ENCODE measurements at regions not wholly inside any gene's neighbourhood (a gene's known extent, or its start where the extent isn't known, plus 50 kb on each side); places are given as distances from the start of the nearest gene placed in this dataset.

DNA sequence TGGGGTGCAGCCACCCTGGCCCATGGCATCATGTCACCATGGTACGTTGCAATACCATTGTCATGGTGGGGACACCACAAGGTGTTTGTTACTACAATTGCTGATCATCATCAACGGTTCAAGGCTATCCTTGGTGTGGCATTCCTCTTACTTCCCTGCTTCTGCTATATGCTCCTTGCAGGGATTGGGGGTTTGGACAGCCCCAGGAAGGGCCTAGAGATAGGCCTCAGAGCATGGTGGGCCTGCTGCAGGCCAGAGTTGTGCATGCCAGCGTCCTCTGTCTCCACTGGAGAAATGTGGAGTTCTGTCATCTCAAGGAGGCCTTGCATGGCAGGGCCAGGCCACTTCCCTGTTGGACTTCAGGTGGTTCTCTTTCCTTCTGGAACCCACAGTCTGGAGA is 234.6 kb upstream of the MKI67 start:
- TF ChIP-seq SIN3A (IDR thresholded peaks at IDR 0.05; ENCODE audit: borderline replicate concordance, insufficient read depth, low read length) (no peak), POLR2AphosphoS5 (IDR thresholded peaks at IDR 0.05; ENCODE audit: low read depth, low read length) (no peak), FOXP2 (optimal IDR thresholded peaks at IDR 0.05; ENCODE audit: borderline replicate concordance, extremely low read depth, extremely low read length, insufficient read depth) (no peak), TAF1 (IDR thresholded peaks at IDR 0.05; ENCODE audit: borderline replicate concordance, insufficient read depth, low read length) (no peak), REST (IDR thresholded peaks at IDR 0.05; ENCODE audit: insufficient read depth in 1 of 2, low read depth in 2 of 2, low read length in 2 of 2) (no peak)

- TF ChIP-seq POLR2AphosphoS5 (IDR thresholded peaks at IDR 0.05; ENCODE audit: low read depth, low read length) (no peak), TAF1 (IDR thresholded peaks at IDR 0.05; ENCODE audit: borderline replicate concordance, insufficient read depth, low read length) (no peak), FOXP2 (optimal IDR thresholded peaks at IDR 0.05; ENCODE audit: borderline replicate concordance, extremely low read depth, extremely low read length, insufficient read depth) (no peak), SIN3A (IDR thresholded peaks at IDR 0.05; ENCODE audit: borderline replicate concordance, insufficient read depth, low read length) (no peak), REST (IDR thresholded peaks at IDR 0.05; ENCODE audit: insufficient read depth in 1 of 2, low read depth in 2 of 2, low read length in 2 of 2) (no peak)
Measured at GRCh38 chr10:128361487-128361886, 235.3 kb upstream of the MKI67 start.

- no peak for TF ChIP-seq FOXP2 (optimal IDR thresholded peaks at IDR 0.05; ENCODE audit: borderline replicate concordance, extremely low read depth, extremely low read length, insufficient read depth)
- TF ChIP-seq REST (IDR thresholded peaks at IDR 0.05; ENCODE audit: insufficient read depth in 1 of 2, low read depth in 2 of 2, low read length in 2 of 2), result no peak
- no peak for TF ChIP-seq POLR2AphosphoS5 (IDR thresholded peaks at IDR 0.05; ENCODE audit: low read depth, low read length)
- TF ChIP-seq SIN3A (IDR thresholded peaks at IDR 0.05; ENCODE audit: borderline replicate concordance, insufficient read depth, low read length), result no peak
- no peak for TF ChIP-seq TAF1 (IDR thresholded peaks at IDR 0.05; ENCODE audit: borderline replicate concordance, insufficient read depth, low read length)
Measured at GRCh38 chr10:128362514-128362913, 236.3 kb upstream of the MKI67 start.

DNA sequence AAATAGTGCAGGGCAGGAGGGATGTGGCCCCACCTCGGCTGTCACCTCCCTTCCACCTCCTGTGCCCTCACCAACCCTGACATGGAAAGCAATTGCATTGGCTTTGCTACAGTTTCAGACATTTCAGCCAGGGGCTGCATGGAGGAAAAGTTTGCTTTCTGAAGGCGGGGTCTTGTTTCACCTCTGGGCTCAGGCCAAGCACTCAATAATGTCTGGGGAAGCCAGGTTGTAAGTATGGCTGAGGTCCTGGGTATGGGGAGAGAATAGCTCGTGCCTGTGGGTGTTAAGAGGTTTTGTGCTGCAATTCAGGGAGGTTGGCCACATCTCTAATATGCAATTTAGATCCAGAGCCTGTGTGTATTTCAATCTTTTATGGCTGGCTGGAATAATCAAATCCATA is 238.4 kb upstream of the MKI67 start:
- TF ChIP-seq SIN3A (IDR thresholded peaks at IDR 0.05; ENCODE audit: borderline replicate concordance, insufficient read depth, low read length) (no peak), TAF1 (IDR thresholded peaks at IDR 0.05; ENCODE audit: borderline replicate concordance, insufficient read depth, low read length) (no peak), FOXP2 (optimal IDR thresholded peaks at IDR 0.05; ENCODE audit: borderline replicate concordance, extremely low read depth, extremely low read length, insufficient read depth) (no peak)

DNA sequence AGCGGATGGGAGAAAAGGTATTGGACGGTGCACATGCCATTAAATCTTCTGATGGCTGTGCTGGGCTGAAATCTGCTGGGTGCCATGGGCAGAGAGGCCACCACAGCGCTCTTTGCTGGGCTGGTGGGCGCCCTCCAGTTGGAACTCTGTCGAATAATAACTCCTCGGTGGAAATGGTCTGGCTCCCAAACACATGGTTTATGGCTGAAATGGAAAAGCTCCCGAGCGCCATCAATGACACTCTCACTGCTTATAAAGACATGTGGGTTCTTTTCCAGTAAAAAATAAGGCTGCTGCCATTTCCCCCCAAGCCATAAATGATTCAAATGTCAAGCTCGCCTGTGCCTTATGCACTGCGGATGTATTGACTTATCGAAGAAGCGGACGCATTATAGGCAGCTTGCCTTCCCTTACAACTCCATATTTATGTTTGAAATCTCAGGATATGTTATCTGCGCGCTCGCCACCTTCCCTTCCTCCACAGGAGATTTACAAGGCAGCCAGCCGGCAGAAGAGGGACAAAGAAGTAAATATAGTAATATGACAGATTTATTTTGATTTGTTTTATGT is 239.0 kb upstream of the MKI67 start:
- no peak for TF ChIP-seq TAF1 (IDR thresholded peaks at IDR 0.05; ENCODE audit: borderline replicate concordance, insufficient read depth, low read length)
- TF ChIP-seq FOXP2 (optimal IDR thresholded peaks at IDR 0.05; ENCODE audit: borderline replicate concordance, extremely low read depth, extremely low read length, insufficient read depth), result no peak
- no peak for TF ChIP-seq SIN3A (IDR thresholded peaks at IDR 0.05; ENCODE audit: borderline replicate concordance, insufficient read depth, low read length)
- TF ChIP-seq POLR2AphosphoS5 (IDR thresholded peaks at IDR 0.05; ENCODE audit: low read depth, low read length), result no peak
- no peak for TF ChIP-seq REST (IDR thresholded peaks at IDR 0.05; ENCODE audit: insufficient read depth in 1 of 2, low read depth in 2 of 2, low read length in 2 of 2)

All from PFSK-1 (cell line).